ENCODE measurements at regions not wholly inside any gene's neighbourhood (a gene's known extent, or its start where the extent isn't known, plus 50 kb on each side); places are given as distances from the start of the nearest gene placed in this dataset.

GRCh38 chr4:112061207-112061817 lies 83.9 kb upstream of the FAM241A start:
- Histone ChIP-seq H3K27me3 (no peaks in the 10 kb centered on the region), H3K4me1 (no peaks in the 10 kb centered on the region), H3K4me3 (no peak overlapping the region), H3K27ac (no peak overlapping the region), H3K9me3 (no peaks in the 10 kb centered on the region), H3K36me3 (no peaks in the 10 kb centered on the region)
- ATAC-seq, result no peak
- TF ChIP-seq, protein P1, sequence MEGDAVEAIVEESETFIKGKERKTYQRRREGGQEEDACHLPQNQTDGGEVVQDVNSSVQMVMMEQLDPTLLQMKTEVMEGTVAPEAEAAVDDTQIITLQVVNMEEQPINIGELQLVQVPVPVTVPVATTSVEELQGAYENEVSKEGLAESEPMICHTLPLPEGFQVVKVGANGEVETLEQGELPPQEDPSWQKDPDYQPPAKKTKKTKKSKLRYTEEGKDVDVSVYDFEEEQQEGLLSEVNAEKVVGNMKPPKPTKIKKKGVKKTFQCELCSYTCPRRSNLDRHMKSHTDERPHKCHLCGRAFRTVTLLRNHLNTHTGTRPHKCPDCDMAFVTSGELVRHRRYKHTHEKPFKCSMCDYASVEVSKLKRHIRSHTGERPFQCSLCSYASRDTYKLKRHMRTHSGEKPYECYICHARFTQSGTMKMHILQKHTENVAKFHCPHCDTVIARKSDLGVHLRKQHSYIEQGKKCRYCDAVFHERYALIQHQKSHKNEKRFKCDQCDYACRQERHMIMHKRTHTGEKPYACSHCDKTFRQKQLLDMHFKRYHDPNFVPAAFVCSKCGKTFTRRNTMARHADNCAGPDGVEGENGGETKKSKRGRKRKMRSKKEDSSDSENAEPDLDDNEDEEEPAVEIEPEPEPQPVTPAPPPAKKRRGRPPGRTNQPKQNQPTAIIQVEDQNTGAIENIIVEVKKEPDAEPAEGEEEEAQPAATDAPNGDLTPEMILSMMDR (IDR thresholded peaks at IDR 0.05), result no peak
- TF ChIP-seq POLR2A (IDR thresholded peaks at IDR 0.05), result no peak
- TF ChIP-seq POLR2AphosphoS5 (IDR thresholded peaks at IDR 0.05), result no peak
- TF ChIP-seq EP300 (IDR thresholded peaks at IDR 0.05), result no peak
- 50% methylated on average over 2 of the region's 2 CpGs; no CpG with 5 or more reads in 1 of the 2 donors for WGBS, 2 donors (ENCODE audit: low coverage in 1 of 2)

- TF ChIP-seq, protein P1 (IDR thresholded peaks at IDR 0.05), result no peak
- TF ChIP-seq POLR2AphosphoS5 (IDR thresholded peaks at IDR 0.05) (no peak), POLR2A (IDR thresholded peaks at IDR 0.05) (no peak), EP300 (IDR thresholded peaks at IDR 0.05) (no peak)
- ATAC-seq, result no peak
- 75 to 100% methylated on average over 1 of the region's 1 CpG for WGBS, 2 donors (ENCODE audit: low coverage in 1 of 2)
Observed at GRCh38 chr4:112063260-112063659, 82.0 kb upstream of the FAM241A start.

DNA sequence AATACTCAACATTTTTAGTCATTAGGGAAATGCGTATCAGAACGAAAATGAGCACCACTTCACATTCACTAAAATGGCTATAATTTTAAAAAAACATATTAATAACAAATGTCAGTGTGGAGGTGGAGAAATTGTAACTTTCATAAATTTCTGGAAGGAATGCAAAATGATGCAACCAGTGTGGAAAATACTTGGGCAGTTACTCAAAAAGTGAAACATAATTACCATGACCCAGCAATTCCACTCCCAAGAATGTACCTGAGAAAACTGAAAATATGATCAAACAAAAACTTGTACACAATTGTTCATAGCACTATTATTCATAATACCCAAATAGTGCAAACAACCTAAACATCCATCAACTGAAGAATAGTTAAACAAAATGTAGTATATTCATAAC lies 76.1 kb upstream of the FAM241A start:
- H3K27me3 ChIP-seq, result no peaks in the 10 kb centered on the region
- H3K4me1 ChIP-seq, result no peaks in the 10 kb centered on the region
- TF ChIP-seq EP300 (IDR thresholded peaks at IDR 0.05) (no peak), POLR2AphosphoS5 (IDR thresholded peaks at IDR 0.05) (no peak), POLR2A (IDR thresholded peaks at IDR 0.05) (no peak)
- TF ChIP-seq, protein P1 (IDR thresholded peaks at IDR 0.05), result no peak
- 90 to 92% methylated on average over 2 of the region's 2 CpGs for WGBS, 2 donors (ENCODE audit: low coverage in 1 of 2)
- no peak overlapping the region for H3K27ac ChIP-seq
- H3K36me3 ChIP-seq, result no peaks in the 10 kb centered on the region
- no peak for ATAC-seq
- H3K4me3 ChIP-seq, result no peak overlapping the region
- peaks cover 0 to 6% (median 0%) of the 10 kb centered on the region in 3 donors for H3K9me3 ChIP-seq

More at GRCh38 chr4:112063260-112063659, 82.0 kb upstream of the FAM241A start:
- Histone ChIP-seq H3K36me3 (no peaks in the 10 kb centered on the region), H3K4me3 (no peak overlapping the region), H3K4me1 (no peaks in the 10 kb centered on the region), H3K27ac (no peak overlapping the region), H3K9me3 (no peaks in the 10 kb centered on the region), H3K27me3 (no peaks in the 10 kb centered on the region)

DNA sequence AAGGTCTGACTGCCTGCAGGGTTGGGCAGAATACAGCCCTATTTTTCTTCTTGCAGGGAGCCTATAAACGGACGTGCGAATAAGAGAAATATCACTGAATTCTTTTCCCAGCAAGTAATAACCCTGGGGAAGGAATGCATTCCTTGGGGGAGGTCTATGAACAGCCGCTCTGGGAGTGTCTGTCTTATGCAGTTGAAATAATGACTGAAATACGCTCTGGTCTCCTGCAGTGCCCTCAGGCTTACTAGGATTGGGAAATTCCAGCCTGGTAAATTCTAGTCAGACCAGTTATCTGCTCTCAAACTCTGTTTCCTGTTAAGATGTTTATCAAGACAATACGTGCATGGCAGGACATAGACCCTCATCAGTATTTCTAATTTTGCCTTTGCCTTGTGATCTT lies 72.1 kb upstream of the FAM241A start:
- H3K9me3 ChIP-seq, result peaks cover 0 to 6% (median 0%) of the 10 kb centered on the region in 3 donors
- no peak for ATAC-seq
- no peaks in the 10 kb centered on the region for H3K36me3 ChIP-seq
- H3K4me3 ChIP-seq, result no peak overlapping the region
- no peaks in the 10 kb centered on the region for H3K27me3 ChIP-seq
- WGBS, 2 donors (ENCODE audit: low coverage in 1 of 2), result 79 to 83% methylated on average over 2 to 4 of the region's 6 CpGs
- TF ChIP-seq POLR2A (IDR thresholded peaks at IDR 0.05) (no peak), EP300 (IDR thresholded peaks at IDR 0.05) (no peak), POLR2AphosphoS5 (IDR thresholded peaks at IDR 0.05) (no peak)
- TF ChIP-seq, protein P1 (IDR thresholded peaks at IDR 0.05), result no peak
- no peak overlapping the region for H3K27ac ChIP-seq
- no peaks in the 10 kb centered on the region for H3K4me1 ChIP-seq

GRCh38 chr4:112075129-112075753 lies 70.0 kb upstream of the FAM241A start:
- Histone ChIP-seq H3K4me1 (no peaks in the 10 kb centered on the region), H3K4me3 (no peak overlapping the region), H3K36me3 (no peaks in the 10 kb centered on the region), H3K27ac (no peak overlapping the region), H3K9me3 (peaks cover 0 to 6% (median 0%) of the 10 kb centered on the region in 3 donors), H3K27me3 (no peaks in the 10 kb centered on the region)
- no peak for ATAC-seq
- TF ChIP-seq, protein P1 (IDR thresholded peaks at IDR 0.05), result peak; percentile 6 to 62 (median 34)
- TF ChIP-seq EP300 (IDR thresholded peaks at IDR 0.05), result no peak
- 50% methylated on average over 4 of the region's 4 CpGs; no CpG with 5 or more reads in 1 of the 2 donors for WGBS, 2 donors (ENCODE audit: low coverage in 1 of 2)
